ENCODE measurements at regions not wholly inside any gene's neighbourhood (a gene's known extent, or its start where the extent isn't known, plus 50 kb on each side); places are given as distances from the start of the nearest gene placed in this dataset.

DNA sequence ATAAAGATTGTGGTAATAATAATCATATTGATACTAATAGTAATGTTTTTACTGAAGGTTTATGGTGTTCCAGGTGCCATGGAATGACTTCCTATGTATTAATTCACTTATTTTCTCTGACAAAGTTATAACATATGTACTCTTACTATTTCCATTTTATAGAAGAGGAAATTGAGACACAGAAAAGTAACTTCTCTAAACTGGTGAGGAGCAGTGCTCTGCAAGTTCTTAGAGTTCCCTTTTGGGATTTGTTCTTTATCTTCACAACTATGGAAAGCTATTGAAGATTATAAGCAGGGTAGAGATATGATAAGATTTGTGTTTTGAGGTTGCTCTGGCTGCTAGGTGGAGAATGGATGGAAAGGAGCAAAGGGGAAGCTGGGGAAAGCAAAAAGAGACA lies 83.9 kb upstream of the OLFM4 start:
- no peak overlapping the region for H3K4me3 ChIP-seq (ENCODE audit: low read length)
- TF ChIP-seq, protein P1, sequence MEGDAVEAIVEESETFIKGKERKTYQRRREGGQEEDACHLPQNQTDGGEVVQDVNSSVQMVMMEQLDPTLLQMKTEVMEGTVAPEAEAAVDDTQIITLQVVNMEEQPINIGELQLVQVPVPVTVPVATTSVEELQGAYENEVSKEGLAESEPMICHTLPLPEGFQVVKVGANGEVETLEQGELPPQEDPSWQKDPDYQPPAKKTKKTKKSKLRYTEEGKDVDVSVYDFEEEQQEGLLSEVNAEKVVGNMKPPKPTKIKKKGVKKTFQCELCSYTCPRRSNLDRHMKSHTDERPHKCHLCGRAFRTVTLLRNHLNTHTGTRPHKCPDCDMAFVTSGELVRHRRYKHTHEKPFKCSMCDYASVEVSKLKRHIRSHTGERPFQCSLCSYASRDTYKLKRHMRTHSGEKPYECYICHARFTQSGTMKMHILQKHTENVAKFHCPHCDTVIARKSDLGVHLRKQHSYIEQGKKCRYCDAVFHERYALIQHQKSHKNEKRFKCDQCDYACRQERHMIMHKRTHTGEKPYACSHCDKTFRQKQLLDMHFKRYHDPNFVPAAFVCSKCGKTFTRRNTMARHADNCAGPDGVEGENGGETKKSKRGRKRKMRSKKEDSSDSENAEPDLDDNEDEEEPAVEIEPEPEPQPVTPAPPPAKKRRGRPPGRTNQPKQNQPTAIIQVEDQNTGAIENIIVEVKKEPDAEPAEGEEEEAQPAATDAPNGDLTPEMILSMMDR (IDR thresholded peaks at IDR 0.05; ENCODE audit: insufficient read depth, low read depth, low read length, missing control alignments), result no peak
- DNase-seq (ENCODE audit: low read depth), result no peak

DNA sequence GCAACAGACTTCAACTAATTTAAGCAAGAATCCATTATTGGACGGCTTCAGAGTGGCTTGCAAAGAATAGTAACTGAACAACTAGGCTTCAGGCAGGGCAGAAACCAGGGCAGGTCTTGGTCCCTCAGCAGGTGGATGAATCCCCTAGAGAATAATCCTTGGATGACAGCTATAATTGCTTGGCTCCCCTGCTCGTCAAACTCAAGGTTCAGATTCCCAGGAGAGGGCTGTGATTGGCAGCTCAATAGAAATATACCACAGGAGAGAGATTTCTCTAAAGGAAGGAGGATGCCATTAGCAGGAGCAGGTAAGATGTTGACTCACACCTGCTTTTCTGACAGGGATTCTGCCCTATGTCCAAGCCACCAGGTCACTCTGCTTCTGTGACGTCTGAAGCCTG lies 89.6 kb upstream of the PCDH8 start:
- TF ChIP-seq, protein P1 (IDR thresholded peaks at IDR 0.05; ENCODE audit: insufficient read depth, low read depth, low read length, missing control alignments), result no peak
- DNase-seq (ENCODE audit: low read depth), result no peak
- H3K4me3 ChIP-seq (ENCODE audit: low read length), result no peak overlapping the region

DNA sequence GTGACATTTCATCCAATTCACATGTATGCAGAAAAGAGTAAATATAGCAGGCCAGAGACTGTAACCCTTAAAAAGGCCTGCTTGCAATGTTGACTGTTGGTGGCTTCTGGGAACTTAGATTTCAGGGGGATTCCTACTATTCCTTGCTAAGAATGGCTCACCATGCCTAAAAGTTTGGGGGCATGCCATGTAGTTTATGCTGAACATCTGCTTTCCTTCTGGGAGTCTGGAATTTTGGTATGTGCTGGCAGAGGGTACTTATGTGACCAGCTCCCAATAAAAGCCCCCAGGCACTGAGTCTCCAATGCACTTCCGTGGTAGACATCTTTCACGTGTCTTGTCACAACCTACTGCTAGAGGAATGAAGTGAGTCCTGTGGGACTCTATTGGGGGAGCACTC lies 88.4 kb upstream of the PCDH8 start:
- DNase-seq (ENCODE audit: low read depth), result no peak
- TF ChIP-seq, protein P1 (IDR thresholded peaks at IDR 0.05; ENCODE audit: insufficient read depth, low read depth, low read length, missing control alignments), result no peak
- H3K4me3 ChIP-seq (ENCODE audit: low read length), result no peak overlapping the region

DNA sequence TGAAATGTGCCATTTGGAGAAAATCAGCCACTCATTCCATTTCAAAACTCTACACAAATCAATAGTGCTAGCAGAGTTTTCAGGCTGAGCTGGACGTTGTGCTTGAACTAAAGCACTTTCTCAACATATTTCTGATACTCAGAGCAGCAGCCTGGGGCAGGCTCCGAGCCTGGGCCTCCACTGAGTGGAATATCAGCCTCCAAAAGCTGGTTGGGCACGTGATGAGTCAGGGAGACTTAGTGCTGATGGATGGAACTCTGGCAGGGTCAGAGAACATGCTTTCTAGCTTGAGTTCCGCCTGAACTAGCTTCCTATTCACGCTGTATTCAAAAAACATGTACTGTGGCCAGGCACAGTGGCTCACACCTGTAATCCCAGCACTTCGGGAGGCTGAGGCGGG lies 85.8 kb upstream of the PCDH8 start:
- DNase-seq (ENCODE audit: low read depth), result no peak
- TF ChIP-seq, protein P1 (IDR thresholded peaks at IDR 0.05; ENCODE audit: insufficient read depth, low read depth, low read length, missing control alignments), result no peak

DNA sequence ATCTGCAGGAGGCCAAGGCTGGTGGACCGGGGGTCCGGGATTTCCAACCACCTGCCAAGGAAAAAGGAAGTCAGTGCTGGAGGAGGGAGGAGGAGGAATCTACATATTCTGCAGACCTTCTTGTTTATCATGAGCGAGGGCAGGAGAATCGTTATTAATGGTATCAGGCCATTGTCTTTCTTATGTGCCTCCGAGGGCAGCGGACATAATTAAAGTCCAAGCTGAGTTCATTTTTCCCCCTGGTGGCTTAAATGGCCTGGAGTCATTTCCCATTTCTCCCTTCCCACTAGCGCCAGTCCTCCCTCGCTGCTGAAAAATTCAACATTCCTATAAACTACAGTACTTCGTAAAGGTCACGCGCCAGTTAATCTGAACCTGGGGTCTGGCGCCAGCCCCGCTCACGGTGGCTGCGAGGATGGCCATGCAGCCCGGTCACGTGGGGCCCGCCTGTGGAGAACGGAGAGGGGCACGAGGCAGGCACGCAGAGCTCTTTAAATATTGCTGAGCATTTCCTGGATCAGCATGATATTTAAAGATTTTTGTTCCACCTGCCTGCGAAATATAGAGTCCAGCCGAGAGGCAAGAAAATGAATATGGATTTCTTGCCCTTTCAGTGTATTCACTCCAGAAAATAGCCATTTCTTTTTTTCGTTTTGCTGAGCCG lies 85.2 kb upstream of the PCDH8 start:
- TF ChIP-seq, protein P1 (IDR thresholded peaks at IDR 0.05; ENCODE audit: insufficient read depth, low read depth, low read length, missing control alignments), result no peak
- H3K4me3 ChIP-seq (ENCODE audit: low read length), result no peak overlapping the region
- no peak for DNase-seq (ENCODE audit: low read depth)

More for the DNA sequence above, 85.8 kb upstream of the PCDH8 start:
- no peak overlapping the region for H3K4me3 ChIP-seq (ENCODE audit: low read length)

DNA sequence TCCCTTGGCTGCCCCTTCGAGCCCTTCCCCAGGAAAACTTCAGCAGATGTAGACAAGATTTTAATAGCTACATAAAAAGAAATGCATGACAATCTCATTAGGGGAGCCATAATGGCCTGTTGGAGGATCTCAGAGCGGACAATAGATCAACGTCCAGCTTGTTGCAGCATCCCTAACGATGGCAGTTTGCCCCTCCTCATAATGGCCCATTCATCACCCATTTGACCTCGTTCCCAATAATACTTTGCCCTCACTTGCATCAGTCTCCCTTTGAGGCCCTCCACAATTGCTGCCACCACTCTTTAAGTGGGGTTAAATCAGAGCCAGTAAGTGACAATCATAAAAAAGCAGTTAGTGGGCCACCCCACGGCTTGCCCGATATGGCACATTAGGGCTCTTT lies 84.7 kb upstream of the PCDH8 start:
- DNase-seq (ENCODE audit: low read depth), result no peak
- H3K4me3 ChIP-seq (ENCODE audit: low read length), result no peak overlapping the region
- TF ChIP-seq, protein P1 (IDR thresholded peaks at IDR 0.05; ENCODE audit: insufficient read depth, low read depth, low read length, missing control alignments), result no peak

DNA sequence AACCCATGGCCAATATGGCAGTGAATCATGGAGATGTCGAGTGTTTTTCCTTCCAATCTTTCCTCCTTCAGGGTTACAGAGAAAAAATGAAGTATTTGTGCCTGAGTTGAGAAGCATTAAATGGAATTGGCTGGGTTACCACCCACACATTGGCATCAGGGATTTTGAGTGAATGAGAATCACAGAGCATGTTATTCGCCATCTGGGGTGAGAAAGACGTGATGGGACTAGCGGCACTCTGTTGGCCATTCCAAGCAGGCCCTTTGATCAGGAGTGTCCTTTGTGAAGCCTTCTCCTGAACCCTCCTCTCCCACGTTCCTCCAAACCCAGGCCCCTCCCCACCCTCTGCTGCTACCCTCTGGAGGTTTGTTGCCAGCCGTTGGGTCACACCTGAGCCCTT lies 84.2 kb upstream of the PCDH8 start:
- DNase-seq (ENCODE audit: low read depth), result no peak
- TF ChIP-seq, protein P1 (IDR thresholded peaks at IDR 0.05; ENCODE audit: insufficient read depth, low read depth, low read length, missing control alignments), result no peak

More for the DNA sequence above, 84.2 kb upstream of the PCDH8 start:
- H3K4me3 ChIP-seq (ENCODE audit: low read length), result no peak overlapping the region
